AG04449 (cell line): ENCODE measurements at regions not wholly inside any gene's neighbourhood (a gene's known extent, or its start where the extent isn't known, plus 50 kb on each side); places are given as distances from the start of the nearest gene placed in this dataset.

Experiments used
- CTCF ChIA-PET: fragments of 350-600 bp; formaldehyde crosslinking; extraction: SDS; loops from one replicate; lab custom pipeline; 2021; ENCODE audit warnings: antibody characterized with exemption; lab: Yijun Ruan, JAX
- POLR2A ChIA-PET: fragments of 400-600, 350-600 bp; formaldehyde crosslinking; extraction: SDS; loops from one replicate; lab custom pipeline; 2020; ENCODE audit warnings: antibody characterized with exemption, inconsistent platforms; lab: Yijun Ruan, JAX
- DNase-seq: peaks from one replicate; pipeline ENCODE4 v3.0.0-alpha.2; 2010; ENCODE audit warnings: low read depth, low spot score
- H3K4me3 ChIP-seq: 2 replicates; pipeline ENCODE4 v1.5.1; 2011; ENCODE audit warnings: low read depth, mild to moderate bottlenecking, control low read depth, low read length
- TF ChIP-seq, protein P1 (sequence below): IDR thresholded peaks from one replicate; pipeline ENCODE4 v1.5.1; 2011; ENCODE audit warnings: mild to moderate bottlenecking, moderate library complexity, low read length, control low read depth, inconsistent platforms; ENCODE audit not compliant: insufficient read depth; ENCODE audit errors: missing control alignments

DNA sequence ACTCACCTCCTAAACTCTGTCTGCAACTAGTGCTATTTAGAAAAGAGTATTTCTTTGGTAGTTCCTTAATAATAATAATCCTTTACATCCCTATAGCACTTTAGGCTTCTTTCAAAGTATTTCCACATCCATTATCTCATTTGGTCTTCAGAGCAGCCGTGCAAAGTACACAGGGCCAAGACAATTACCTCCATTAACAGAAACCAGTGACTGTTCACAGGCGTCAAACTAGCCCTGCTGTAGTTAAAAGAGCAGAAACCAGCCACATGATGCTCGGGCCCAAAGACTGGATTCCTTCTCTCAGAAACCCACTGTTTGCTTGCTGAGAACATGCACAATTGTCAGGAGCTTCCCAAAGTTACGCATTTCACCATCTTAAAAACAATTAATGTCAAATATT lies 396.0 kb upstream of the DAB1 start:
- DNase-seq = no peak
- no peak overlapping the region for H3K4me3 ChIP-seq
- TF ChIP-seq, protein P1, sequence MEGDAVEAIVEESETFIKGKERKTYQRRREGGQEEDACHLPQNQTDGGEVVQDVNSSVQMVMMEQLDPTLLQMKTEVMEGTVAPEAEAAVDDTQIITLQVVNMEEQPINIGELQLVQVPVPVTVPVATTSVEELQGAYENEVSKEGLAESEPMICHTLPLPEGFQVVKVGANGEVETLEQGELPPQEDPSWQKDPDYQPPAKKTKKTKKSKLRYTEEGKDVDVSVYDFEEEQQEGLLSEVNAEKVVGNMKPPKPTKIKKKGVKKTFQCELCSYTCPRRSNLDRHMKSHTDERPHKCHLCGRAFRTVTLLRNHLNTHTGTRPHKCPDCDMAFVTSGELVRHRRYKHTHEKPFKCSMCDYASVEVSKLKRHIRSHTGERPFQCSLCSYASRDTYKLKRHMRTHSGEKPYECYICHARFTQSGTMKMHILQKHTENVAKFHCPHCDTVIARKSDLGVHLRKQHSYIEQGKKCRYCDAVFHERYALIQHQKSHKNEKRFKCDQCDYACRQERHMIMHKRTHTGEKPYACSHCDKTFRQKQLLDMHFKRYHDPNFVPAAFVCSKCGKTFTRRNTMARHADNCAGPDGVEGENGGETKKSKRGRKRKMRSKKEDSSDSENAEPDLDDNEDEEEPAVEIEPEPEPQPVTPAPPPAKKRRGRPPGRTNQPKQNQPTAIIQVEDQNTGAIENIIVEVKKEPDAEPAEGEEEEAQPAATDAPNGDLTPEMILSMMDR = no peak
- CTCF ChIA-PET = no interaction called here
- POLR2A ChIA-PET = no interaction called here

GRCh38 chr1:57803586-57803985 lies 379.7 kb upstream of the DAB1 start:
- TF ChIP-seq, protein P1 = no peak
- no peak for DNase-seq
- no peak overlapping the region for H3K4me3 ChIP-seq
- POLR2A ChIA-PET = no interaction called here
- CTCF ChIA-PET = no interaction called here

DNA sequence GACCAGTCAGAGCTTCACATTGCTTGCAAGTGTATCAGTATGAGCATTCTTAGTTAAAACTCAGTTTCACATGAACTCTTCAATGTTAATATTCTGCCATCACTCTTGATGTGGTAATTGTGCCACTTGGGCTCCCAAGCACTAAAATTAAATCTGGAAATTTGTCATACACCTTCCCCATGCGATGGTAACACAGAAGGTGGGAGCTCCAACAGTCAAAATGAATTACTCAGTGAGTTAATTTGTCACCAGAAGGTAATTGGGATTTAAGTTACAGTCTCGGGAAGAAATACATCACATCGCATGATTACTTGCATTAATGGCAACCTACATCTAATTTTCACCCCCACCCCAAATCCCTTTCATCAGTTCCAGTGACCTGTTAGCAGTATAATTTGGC lies 376.5 kb upstream of the DAB1 start:
- ChIA-PET POLR2A (no interaction called here), CTCF (no interaction called here)
- TF ChIP-seq, protein P1 = no peak

GRCh38 chr1:57799490-57800115 lies 375.7 kb upstream of the DAB1 start:
- CTCF ChIA-PET = no interaction called here
- TF ChIP-seq, protein P1 = no peak
- POLR2A ChIA-PET = no interaction called here
- DNase-seq = no peak
- H3K4me3 ChIP-seq = no peak overlapping the region

More for the DNA sequence above, 376.5 kb upstream of the DAB1 start:
- no peak for DNase-seq
- no peak overlapping the region for H3K4me3 ChIP-seq

DNA sequence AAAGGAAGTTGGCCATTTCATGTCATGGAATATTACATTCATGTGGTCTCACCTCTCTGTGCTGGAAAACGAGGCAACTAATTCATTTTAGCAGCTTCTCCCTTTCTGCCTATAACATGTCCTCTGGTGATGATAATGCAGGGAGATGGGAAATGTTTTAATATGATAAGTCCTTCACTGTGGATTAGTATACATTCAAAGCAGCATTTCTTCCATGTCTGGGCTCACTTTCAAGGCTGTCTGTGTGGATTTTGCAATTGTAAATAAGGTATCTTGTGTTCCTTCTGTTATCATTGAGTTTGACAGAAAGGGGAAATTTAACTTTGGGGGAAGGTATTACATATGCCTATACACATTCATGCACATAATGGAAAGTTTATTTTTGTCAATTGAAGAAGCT lies 374.7 kb upstream of the DAB1 start:
- no peak for DNase-seq
- POLR2A ChIA-PET = no interaction called here
- TF ChIP-seq, protein P1 = no peak
- no peak overlapping the region for H3K4me3 ChIP-seq
- CTCF ChIA-PET = no interaction called here

DNA sequence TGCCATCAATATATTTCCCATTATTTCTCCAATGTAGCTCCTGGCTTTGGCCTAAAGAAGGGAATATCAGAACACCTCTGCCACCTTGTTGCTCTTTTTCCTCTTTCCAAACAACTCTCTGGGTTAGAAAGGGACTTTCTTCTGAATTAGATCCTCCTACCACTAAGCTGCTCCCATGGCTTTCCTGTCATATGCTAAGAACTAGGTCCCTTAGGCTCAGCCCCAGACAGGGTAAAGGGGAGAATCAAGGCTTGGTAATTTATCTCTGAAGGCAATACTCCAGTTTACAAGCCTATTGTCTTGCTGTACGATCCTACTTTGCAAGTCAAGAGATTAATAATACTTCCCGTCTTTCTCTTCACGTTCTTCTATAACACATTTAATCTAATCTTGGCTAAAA lies 373.2 kb upstream of the DAB1 start:
- ChIA-PET POLR2A (no interaction called here), CTCF (no interaction called here)
- TF ChIP-seq, protein P1 = no peak
- H3K4me3 ChIP-seq = no peak overlapping the region
- no peak for DNase-seq
